ENCODE measurements at regions not wholly inside any gene's neighbourhood (a gene's known extent, or its start where the extent isn't known, plus 50 kb on each side); places are given as distances from the start of the nearest gene placed in this dataset.

DNA sequence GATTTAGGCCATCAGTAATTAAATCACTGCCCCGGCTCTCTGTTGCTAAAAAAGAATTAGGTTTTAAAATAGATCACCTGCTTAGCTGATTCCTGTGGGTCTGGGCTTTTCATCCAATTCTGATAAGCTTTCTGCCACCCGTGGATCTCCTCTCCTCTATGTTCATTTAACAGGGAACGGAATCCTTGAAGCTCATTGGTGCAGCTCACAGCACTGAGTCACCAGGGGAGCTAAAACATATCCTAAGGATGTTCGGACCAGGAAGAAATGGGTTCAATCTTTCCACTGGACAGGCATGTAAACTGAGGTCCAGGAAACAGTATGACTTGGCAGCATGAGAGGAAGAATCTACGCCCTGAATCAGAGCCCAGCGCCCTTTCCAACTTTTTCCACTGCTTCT lies 267.1 kb upstream of the GRIA1 start:
- no peak for TF ChIP-seq TEAD4 (IDR thresholded peaks at IDR 0.05)
- no peak for TF ChIP-seq ZBTB7A (IDR thresholded peaks at IDR 0.05; ENCODE audit: low read depth)
- TF ChIP-seq TCF12 (IDR thresholded peaks at IDR 0.05; ENCODE audit: low read depth): no peak
- no peak for TF ChIP-seq RAD21 (IDR thresholded peaks at IDR 0.05; ENCODE audit: low read depth)
- TF ChIP-seq, protein P1, sequence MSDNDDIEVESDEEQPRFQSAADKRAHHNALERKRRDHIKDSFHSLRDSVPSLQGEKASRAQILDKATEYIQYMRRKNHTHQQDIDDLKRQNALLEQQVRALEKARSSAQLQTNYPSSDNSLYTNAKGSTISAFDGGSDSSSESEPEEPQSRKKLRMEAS (IDR thresholded peaks at IDR 0.05): no peak
- TF ChIP-seq FOXM1 (IDR thresholded peaks at IDR 0.05; ENCODE audit: borderline replicate concordance, low read depth): no peak
- TF ChIP-seq, protein P2, sequence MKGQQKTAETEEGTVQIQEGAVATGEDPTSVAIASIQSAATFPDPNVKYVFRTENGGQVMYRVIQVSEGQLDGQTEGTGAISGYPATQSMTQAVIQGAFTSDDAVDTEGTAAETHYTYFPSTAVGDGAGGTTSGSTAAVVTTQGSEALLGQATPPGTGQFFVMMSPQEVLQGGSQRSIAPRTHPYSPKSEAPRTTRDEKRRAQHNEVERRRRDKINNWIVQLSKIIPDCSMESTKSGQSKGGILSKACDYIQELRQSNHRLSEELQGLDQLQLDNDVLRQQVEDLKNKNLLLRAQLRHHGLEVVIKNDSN (IDR thresholded peaks at IDR 0.05): no peak
- no peak for TF ChIP-seq TAF1 (IDR thresholded peaks at IDR 0.05; ENCODE audit: low read depth)
- TF ChIP-seq CREB1 (IDR thresholded peaks at IDR 0.05; ENCODE audit: low read depth): no peak
- no peak for TF ChIP-seq EGR1 (IDR thresholded peaks at IDR 0.05)
- TF ChIP-seq CEBPB (IDR thresholded peaks at IDR 0.05): no peak
- TF ChIP-seq YY1 (IDR thresholded peaks at IDR 0.05; ENCODE audit: low read depth): no peak
- TF ChIP-seq, protein P3, sequence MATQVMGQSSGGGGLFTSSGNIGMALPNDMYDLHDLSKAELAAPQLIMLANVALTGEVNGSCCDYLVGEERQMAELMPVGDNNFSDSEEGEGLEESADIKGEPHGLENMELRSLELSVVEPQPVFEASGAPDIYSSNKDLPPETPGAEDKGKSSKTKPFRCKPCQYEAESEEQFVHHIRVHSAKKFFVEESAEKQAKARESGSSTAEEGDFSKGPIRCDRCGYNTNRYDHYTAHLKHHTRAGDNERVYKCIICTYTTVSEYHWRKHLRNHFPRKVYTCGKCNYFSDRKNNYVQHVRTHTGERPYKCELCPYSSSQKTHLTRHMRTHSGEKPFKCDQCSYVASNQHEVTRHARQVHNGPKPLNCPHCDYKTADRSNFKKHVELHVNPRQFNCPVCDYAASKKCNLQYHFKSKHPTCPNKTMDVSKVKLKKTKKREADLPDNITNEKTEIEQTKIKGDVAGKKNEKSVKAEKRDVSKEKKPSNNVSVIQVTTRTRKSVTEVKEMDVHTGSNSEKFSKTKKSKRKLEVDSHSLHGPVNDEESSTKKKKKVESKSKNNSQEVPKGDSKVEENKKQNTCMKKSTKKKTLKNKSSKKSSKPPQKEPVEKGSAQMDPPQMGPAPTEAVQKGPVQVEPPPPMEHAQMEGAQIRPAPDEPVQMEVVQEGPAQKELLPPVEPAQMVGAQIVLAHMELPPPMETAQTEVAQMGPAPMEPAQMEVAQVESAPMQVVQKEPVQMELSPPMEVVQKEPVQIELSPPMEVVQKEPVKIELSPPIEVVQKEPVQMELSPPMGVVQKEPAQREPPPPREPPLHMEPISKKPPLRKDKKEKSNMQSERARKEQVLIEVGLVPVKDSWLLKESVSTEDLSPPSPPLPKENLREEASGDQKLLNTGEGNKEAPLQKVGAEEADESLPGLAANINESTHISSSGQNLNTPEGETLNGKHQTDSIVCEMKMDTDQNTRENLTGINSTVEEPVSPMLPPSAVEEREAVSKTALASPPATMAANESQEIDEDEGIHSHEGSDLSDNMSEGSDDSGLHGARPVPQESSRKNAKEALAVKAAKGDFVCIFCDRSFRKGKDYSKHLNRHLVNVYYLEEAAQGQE (IDR thresholded peaks at IDR 0.05; ENCODE audit: low read depth): no peak
- TF ChIP-seq EP300 (IDR thresholded peaks at IDR 0.05; ENCODE audit: borderline replicate concordance): no peak
- TF ChIP-seq NFIC (IDR thresholded peaks at IDR 0.05): no peak

DNA sequence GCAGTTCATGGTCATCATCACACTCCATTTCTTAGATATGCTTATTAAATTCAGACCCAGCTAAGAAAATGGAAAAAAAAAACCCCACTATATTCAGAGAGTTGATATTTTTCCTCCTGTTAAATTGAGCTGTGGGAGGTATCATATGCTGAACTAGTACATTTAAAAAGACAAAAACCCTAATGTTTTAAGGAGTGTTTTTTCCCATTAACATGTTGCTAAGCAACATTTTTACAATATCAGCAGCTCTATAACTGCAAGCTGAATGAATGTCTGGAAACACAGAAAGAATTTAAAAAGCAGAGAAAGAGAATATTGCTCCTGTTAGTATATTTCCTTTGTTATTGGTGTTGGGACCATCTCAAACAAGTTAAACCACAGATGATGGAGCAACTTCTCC lies 265.8 kb upstream of the GRIA1 start:
- TF ChIP-seq FOXM1 (IDR thresholded peaks at IDR 0.05; ENCODE audit: borderline replicate concordance, low read depth): no peak
- TF ChIP-seq, protein P2 (IDR thresholded peaks at IDR 0.05): no peak
- TF ChIP-seq TAF1 (IDR thresholded peaks at IDR 0.05; ENCODE audit: low read depth): no peak
- TF ChIP-seq EGR1 (IDR thresholded peaks at IDR 0.05): no peak
- no peak for TF ChIP-seq CEBPB (IDR thresholded peaks at IDR 0.05)
- no peak for TF ChIP-seq NFIC (IDR thresholded peaks at IDR 0.05)
- TF ChIP-seq EP300 (IDR thresholded peaks at IDR 0.05; ENCODE audit: borderline replicate concordance): no peak
- TF ChIP-seq, protein P1 (IDR thresholded peaks at IDR 0.05): no peak
- no peak for TF ChIP-seq CREB1 (IDR thresholded peaks at IDR 0.05; ENCODE audit: low read depth)

DNA sequence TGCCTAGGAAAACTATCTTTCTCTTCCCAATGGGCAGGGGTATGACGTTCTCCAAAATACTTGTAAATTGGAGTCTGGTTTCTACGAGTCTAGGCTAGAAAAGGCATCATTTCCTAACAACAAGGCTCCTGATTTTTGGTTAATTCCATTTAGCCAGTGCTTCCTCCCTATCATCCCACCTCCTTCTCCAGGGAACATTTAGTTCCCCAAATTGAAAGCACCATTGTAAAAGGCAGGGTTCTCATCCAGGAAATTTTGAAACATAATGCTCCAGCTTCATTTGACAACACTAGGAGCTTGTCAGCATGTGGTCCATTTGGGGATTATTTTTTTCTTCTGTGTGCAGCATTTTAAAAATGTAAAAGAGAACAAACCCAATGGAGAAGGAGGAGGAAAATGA lies 256.5 kb upstream of the GRIA1 start:
- TF ChIP-seq YY1 (IDR thresholded peaks at IDR 0.05; ENCODE audit: low read depth) (no peak), EGR1 (IDR thresholded peaks at IDR 0.05) (no peak)
- TF ChIP-seq, protein P1 (IDR thresholded peaks at IDR 0.05): no peak

DNA sequence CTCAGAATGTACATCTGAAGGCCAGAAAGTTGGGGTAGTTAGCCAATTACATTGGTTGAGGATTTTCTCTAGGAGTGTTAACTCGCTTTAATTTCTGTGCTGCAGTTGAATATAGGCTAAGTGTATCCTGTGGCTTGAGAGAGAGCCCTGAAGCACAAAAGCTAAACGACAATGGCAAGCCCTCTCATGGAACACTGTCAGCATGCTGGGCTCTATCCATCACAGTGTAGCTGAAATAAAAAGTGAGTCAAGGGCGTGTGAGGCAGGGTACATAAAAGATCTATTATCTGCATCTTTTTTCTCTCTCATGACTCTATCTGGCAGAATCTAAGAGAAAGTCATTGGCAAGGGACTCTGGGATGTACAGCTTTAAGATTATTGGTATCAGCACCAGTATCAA lies 254.2 kb upstream of the GRIA1 start:
- TF ChIP-seq, protein P2 (IDR thresholded peaks at IDR 0.05): no peak
- TF ChIP-seq YY1 (IDR thresholded peaks at IDR 0.05; ENCODE audit: low read depth): no peak
- TF ChIP-seq, protein P1 (IDR thresholded peaks at IDR 0.05): no peak
- TF ChIP-seq CREB1 (IDR thresholded peaks at IDR 0.05; ENCODE audit: low read depth): no peak
- no peak for TF ChIP-seq EP300 (IDR thresholded peaks at IDR 0.05; ENCODE audit: borderline replicate concordance)
- no peak for TF ChIP-seq FOXM1 (IDR thresholded peaks at IDR 0.05; ENCODE audit: borderline replicate concordance, low read depth)
- no peak for TF ChIP-seq CEBPB (IDR thresholded peaks at IDR 0.05)
- TF ChIP-seq TEAD4 (IDR thresholded peaks at IDR 0.05): no peak
- no peak for TF ChIP-seq RAD21 (IDR thresholded peaks at IDR 0.05; ENCODE audit: low read depth)
- no peak for TF ChIP-seq ZBTB7A (IDR thresholded peaks at IDR 0.05; ENCODE audit: low read depth)
- TF ChIP-seq, protein P3 (IDR thresholded peaks at IDR 0.05; ENCODE audit: low read depth): no peak
- TF ChIP-seq TCF12 (IDR thresholded peaks at IDR 0.05; ENCODE audit: low read depth): no peak
- no peak for TF ChIP-seq EGR1 (IDR thresholded peaks at IDR 0.05)
- no peak for TF ChIP-seq NFIC (IDR thresholded peaks at IDR 0.05)
- TF ChIP-seq TAF1 (IDR thresholded peaks at IDR 0.05; ENCODE audit: low read depth): no peak

DNA sequence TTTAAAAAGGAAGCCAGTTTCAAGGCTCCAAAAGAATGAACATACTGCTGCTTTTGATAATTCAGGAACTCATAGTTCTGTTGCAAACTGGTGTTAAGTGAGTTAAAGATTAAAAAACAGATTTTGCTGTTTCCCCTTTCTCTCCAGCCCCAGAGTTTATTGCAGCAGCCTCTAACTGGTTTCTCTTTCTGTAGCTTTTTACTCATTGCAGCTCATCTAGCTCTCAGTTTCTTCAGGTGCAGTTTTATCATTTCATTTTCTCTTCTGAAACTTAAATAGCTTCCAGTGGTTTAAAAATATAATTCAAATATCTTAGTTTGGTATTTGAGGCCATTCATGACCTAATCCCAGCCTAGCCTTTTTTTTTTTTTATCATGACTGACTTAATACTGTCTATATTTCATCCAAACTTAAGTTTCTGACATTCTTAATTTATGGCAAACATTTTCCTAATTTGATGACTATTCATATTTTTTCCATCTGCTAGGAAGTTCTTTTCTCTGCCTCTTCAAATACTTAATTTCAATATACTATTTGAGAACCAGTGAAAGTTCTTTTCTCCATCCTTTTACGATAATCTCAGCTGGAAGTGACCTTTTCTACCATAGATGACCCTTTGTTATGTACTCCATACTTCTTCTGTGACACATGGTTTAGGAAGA lies 252.7 kb upstream of the GRIA1 start:
- TF ChIP-seq, protein P3 (IDR thresholded peaks at IDR 0.05; ENCODE audit: low read depth): no peak
- TF ChIP-seq NFIC (IDR thresholded peaks at IDR 0.05) (no peak), ZBTB7A (IDR thresholded peaks at IDR 0.05; ENCODE audit: low read depth) (no peak), CEBPB (IDR thresholded peaks at IDR 0.05) (no peak), EGR1 (IDR thresholded peaks at IDR 0.05) (no peak), TCF12 (IDR thresholded peaks at IDR 0.05; ENCODE audit: low read depth) (no peak), RAD21 (IDR thresholded peaks at IDR 0.05; ENCODE audit: low read depth) (no peak), EP300 (IDR thresholded peaks at IDR 0.05; ENCODE audit: borderline replicate concordance) (no peak), FOXM1 (IDR thresholded peaks at IDR 0.05; ENCODE audit: borderline replicate concordance, low read depth) (no peak), CREB1 (IDR thresholded peaks at IDR 0.05; ENCODE audit: low read depth) (no peak), TAF1 (IDR thresholded peaks at IDR 0.05; ENCODE audit: low read depth) (no peak)
- TF ChIP-seq, protein P2 (IDR thresholded peaks at IDR 0.05): no peak

Data from Ishikawa (cell line).